ENCODE measurements at regions not wholly inside any gene's neighbourhood (a gene's known extent, or its start where the extent isn't known, plus 50 kb on each side); places are given as distances from the start of the nearest gene placed in this dataset.
A peak's percentile ranks its signal among the peaks of the same experiment; 100 is the strongest.

DNA sequence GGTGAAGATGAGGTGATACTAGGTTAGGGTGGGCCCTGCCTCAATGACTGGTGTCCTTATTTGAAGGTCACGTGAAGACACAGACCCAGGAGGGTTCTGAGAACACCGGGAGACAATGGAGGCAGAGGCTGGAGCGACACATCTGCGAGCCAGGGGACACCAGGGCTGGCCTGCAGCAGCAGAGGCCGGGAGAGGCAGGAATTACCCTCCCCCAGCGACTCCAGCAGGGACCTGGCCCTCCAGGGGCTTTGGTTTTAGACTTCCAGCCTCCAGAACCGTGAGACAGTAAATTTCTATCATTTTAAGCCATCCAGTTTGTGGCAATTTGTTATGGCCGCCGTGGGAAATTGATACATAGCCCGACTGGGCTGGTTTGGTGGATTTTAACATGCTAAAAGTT is 152.2 kb downstream of the DNAJB6 start:
- Histone ChIP-seq H3K27ac (peak overlapping the region; percentile 60; a peak in 5 of 6 replicates), H3K4me1 (peaks cover 19% of the 10 kb centered on the region), H3K4me3 (no peak overlapping the region), H3K4me2 (no peak overlapping the region), H3K9me3 (peaks cover 7% of the 10 kb centered on the region; the same call in 2 of the 3 replicates)
- FAIRE-seq, result no peak
- no peak for ATAC-seq
- 83% methylated on average over 10 of the region's 10 CpGs for WGBS (ENCODE audit: missing lambda C conversion rate)
- CTCF ChIA-PET, result no interaction called here
- POLR2A ChIA-PET, result no interaction called here
- no peak for TF ChIP-seq SMC3 (IDR thresholded peaks at IDR 0.05)
- TF ChIP-seq, protein P1, sequence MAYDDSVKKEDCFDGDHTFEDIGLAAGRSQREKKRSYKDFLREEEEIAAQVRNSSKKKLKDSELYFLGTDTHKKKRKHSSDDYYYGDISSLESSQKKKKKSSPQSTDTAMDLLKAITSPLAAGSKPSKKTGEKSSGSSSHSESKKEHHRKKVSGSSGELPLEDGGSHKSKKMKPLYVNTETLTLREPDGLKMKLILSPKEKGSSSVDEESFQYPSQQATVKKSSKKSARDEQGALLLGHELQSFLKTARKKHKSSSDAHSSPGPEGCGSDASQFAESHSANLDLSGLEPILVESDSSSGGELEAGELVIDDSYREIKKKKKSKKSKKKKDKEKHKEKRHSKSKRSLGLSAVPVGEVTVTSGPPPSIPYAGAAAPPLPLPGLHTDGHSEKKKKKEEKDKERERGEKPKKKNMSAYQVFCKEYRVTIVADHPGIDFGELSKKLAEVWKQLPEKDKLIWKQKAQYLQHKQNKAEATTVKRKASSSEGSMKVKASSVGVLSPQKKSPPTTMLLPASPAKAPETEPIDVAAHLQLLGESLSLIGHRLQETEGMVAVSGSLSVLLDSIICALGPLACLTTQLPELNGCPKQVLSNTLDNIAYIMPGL (CRISPR knock-in tag; IDR thresholded peaks at IDR 0.05; ENCODE audit: borderline replicate concordance), result no peak
- no peak for TF ChIP-seq POLR2AphosphoS2 (conservative IDR thresholded peaks at IDR 0.05; ENCODE audit: low read length)
- TF ChIP-seq FOXS1 (CRISPR knock-in tag; IDR thresholded peaks at IDR 0.05), result no peak
- TF ChIP-seq, protein P2, sequence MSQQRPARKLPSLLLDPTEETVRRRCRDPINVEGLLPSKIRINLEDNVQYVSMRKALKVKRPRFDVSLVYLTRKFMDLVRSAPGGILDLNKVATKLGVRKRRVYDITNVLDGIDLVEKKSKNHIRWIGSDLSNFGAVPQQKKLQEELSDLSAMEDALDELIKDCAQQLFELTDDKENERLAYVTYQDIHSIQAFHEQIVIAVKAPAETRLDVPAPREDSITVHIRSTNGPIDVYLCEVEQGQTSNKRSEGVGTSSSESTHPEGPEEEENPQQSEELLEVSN (IDR thresholded peaks at IDR 0.05; ENCODE audit: borderline replicate concordance, low read depth), result no peak
- TF ChIP-seq, protein P3, sequence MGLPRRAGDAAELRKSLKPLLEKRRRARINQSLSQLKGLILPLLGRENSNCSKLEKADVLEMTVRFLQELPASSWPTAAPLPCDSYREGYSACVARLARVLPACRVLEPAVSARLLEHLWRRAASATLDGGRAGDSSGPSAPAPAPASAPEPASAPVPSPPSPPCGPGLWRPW (IDR thresholded peaks at IDR 0.05), result no peak
- TF ChIP-seq ESRRA (IDR thresholded peaks at IDR 0.05; ENCODE audit: borderline replicate concordance, low read length), result no peak
- TF ChIP-seq CBX2 (IDR thresholded peaks at IDR 0.05; ENCODE audit: borderline replicate concordance, low read depth), result no peak
- no peak for DNase-seq (ENCODE audit: low read depth in 1 of 2, low spot score in 1 of 2)
